Erythroblast (primary cell): ENCODE measurements at regions not wholly inside any gene's neighbourhood (a gene's known extent, or its start where the extent isn't known, plus 50 kb on each side); places are given as distances from the start of the nearest gene placed in this dataset.

Source experiments
- GATA1 ChIP-seq: IDR thresholded peaks from 2 replicates; pipeline ENCODE4 v1.6.1; 2011; ENCODE audit warnings: low read depth, mild to moderate bottlenecking, control low read depth, low read length, moderate library complexity
- POLR2A ChIP-seq: IDR thresholded peaks from 2 replicates; pipeline ENCODE4 v1.6.1; 2011; ENCODE audit warnings: mild to moderate bottlenecking, low read length

- TF ChIP-seq POLR2A (no peak), GATA1 (no peak)
Measured at GRCh38 chr3:189121092-189121491, 50.7 kb upstream of the TPRG1 start.
